Caki2 (cell line): ENCODE measurements at regions not wholly inside any gene's neighbourhood (a gene's known extent, or its start where the extent isn't known, plus 50 kb on each side); places are given as distances from the start of the nearest gene placed in this dataset.
"Not testable (repeated sequence)": the region's sequence is repeated elsewhere in the genome, so short reads cannot be mapped to it uniquely, and the experiment has no call there.

ENCODE experiments used
- DNase-seq: peaks from one replicate; pipeline ENCODE4 v3.0.0-alpha.2; 2015; ENCODE audit warnings: low read depth
- in situ Hi-C: cut with HindIII; loops from 2 replicates; pipeline ENCODE4 v1.10.0; 2016; ENCODE audit warnings: low sequenced_read_pairs, low pct_unique_long_range_greater_than_20kb, mixed read lengths

GRCh38 chr11:23398052-23398451, 537.8 kb upstream of the CCDC179 start:
- in situ Hi-C loops = no loop called here
- no peak for DNase-seq

GRCh38 chr11:23399995-23400394, 539.7 kb upstream of the CCDC179 start:
- in situ Hi-C loops = no loop called here
- DNase-seq = no peak

- in situ Hi-C loops = no loop called here
- no peak for DNase-seq
These were observed 543.2 kb upstream of the CCDC179 start for GRCh38 chr11:23403210-23404185.

GRCh38 chr11:23404225-23405160, 544.2 kb upstream of the CCDC179 start:
- in situ Hi-C loops = no loop called here
- DNase-seq = no peak

GRCh38 chr11:23405350-23405937, 545.2 kb upstream of the CCDC179 start:
- in situ Hi-C loops = no loop called here
- DNase-seq = no peak

GRCh38 chr11:23406131-23406819, 546.0 kb upstream of the CCDC179 start:
- in situ Hi-C loops = no loop called here
- no peak for DNase-seq

GRCh38 chr11:23413057-23413456, 552.8 kb upstream of the CCDC179 start:
- in situ Hi-C loops = no loop called here
- no peak for DNase-seq

GRCh38 chr11:23423104-23423503, 562.8 kb upstream of the CCDC179 start:
- in situ Hi-C loops = no loop called here
- no peak for DNase-seq

- no peak for DNase-seq
- in situ Hi-C loops = no loop called here
These were observed 563.4 kb upstream of the CCDC179 start for GRCh38 chr11:23423656-23424055.

- in situ Hi-C loops = no loop called here
- no peak for DNase-seq
These were observed 565.1 kb upstream of the CCDC179 start for GRCh38 chr11:23425381-23425780.

- no peak for DNase-seq
- in situ Hi-C loops = no loop called here
These were observed 569.3 kb upstream of the CCDC179 start for GRCh38 chr11:23429569-23429968.

GRCh38 chr11:23453522-23453921, 593.2 kb upstream of the CCDC179 start:
- in situ Hi-C loops = no loop called here
- no peak for DNase-seq

- in situ Hi-C loops = no loop called here
- DNase-seq = no peak
These were observed 595.1 kb upstream of the CCDC179 start for GRCh38 chr11:23455321-23455891.

- no peak for DNase-seq
- in situ Hi-C loops = no loop called here
These were observed 597.4 kb upstream of the CCDC179 start for GRCh38 chr11:23457641-23458040.

GRCh38 chr11:23471878-23472277, 611.6 kb upstream of the CCDC179 start:
- no peak for DNase-seq
- in situ Hi-C loops = no loop called here

- DNase-seq = no peak
- in situ Hi-C loops = no loop called here
These were observed 613.5 kb upstream of the CCDC179 start for GRCh38 chr11:23473782-23474181.

GRCh38 chr11:23480736-23481135, 620.5 kb upstream of the CCDC179 start:
- DNase-seq = no peak
- in situ Hi-C loops = no loop called here

GRCh38 chr11:23484146-23484545, 623.9 kb upstream of the CCDC179 start:
- in situ Hi-C loops = not testable (repeated sequence)

More at GRCh38 chr11:23484146-23484545, 623.9 kb upstream of the CCDC179 start:
- DNase-seq = not testable (repeated sequence)
